ENCODE measurements at regions not wholly inside any gene's neighbourhood (a gene's known extent, or its start where the extent isn't known, plus 50 kb on each side); places are given as distances from the start of the nearest gene placed in this dataset.
"Not testable (repeated sequence)": the region's sequence is repeated elsewhere in the genome, so short reads cannot be mapped to it uniquely, and the experiment has no call there.

- not testable (repeated sequence) for TF ChIP-seq POLR2A, CTCF, POLR2AphosphoS5 (IDR thresholded peaks at IDR 0.05)
Observed at GRCh38 chr2:111257607-111258006, 136.9 kb downstream of the BCL2L11 start.

All from gastroesophageal sphincter (tissue), 3 donors.